ENCODE measurements at regions not wholly inside any gene's neighbourhood (a gene's known extent, or its start where the extent isn't known, plus 50 kb on each side); places are given as distances from the start of the nearest gene placed in this dataset.

DNA sequence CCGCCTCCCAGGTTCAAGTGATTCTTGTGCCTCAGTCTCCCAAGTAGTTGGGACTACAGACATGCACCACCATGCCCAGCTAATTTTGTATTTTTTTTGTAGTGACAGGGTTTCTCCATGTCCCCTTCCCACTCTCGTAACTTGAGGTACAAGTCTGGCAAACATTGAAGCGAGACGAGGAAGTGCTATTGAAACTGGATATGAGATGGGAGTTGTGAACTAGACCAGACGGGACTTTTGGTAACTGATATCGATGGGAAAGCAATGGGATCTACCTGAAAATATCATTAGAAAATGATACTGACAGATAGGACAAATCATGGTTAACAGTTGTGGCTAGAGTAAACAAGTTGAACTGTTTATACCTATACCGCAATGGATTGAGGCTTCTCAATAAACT is 95.2 kb upstream of the TRABD2B start (continued):
- TF ChIP-seq, protein P1, sequence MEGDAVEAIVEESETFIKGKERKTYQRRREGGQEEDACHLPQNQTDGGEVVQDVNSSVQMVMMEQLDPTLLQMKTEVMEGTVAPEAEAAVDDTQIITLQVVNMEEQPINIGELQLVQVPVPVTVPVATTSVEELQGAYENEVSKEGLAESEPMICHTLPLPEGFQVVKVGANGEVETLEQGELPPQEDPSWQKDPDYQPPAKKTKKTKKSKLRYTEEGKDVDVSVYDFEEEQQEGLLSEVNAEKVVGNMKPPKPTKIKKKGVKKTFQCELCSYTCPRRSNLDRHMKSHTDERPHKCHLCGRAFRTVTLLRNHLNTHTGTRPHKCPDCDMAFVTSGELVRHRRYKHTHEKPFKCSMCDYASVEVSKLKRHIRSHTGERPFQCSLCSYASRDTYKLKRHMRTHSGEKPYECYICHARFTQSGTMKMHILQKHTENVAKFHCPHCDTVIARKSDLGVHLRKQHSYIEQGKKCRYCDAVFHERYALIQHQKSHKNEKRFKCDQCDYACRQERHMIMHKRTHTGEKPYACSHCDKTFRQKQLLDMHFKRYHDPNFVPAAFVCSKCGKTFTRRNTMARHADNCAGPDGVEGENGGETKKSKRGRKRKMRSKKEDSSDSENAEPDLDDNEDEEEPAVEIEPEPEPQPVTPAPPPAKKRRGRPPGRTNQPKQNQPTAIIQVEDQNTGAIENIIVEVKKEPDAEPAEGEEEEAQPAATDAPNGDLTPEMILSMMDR (conservative IDR thresholded peaks at IDR 0.05; ENCODE audit: low read depth in 2 of 2): no peak
- TF ChIP-seq POLR2AphosphoS5 (IDR thresholded peaks at IDR 0.05; ENCODE audit: low read depth) (no peak), ZNF331 (CRISPR knock-in tag; IDR thresholded peaks at IDR 0.05; ENCODE audit: low read depth) (no peak), JUNB (IDR thresholded peaks at IDR 0.05; ENCODE audit: unreplicated experiment) (no peak), ZNF114 (CRISPR knock-in tag; IDR thresholded peaks at IDR 0.05) (no peak), NANOG (IDR thresholded peaks at IDR 0.05; ENCODE audit: borderline replicate concordance) (no peak), CREB1 (CRISPR knock-in tag; IDR thresholded peaks at IDR 0.05; ENCODE audit: low read depth) (no peak)
- TF ChIP-seq, protein P2, sequence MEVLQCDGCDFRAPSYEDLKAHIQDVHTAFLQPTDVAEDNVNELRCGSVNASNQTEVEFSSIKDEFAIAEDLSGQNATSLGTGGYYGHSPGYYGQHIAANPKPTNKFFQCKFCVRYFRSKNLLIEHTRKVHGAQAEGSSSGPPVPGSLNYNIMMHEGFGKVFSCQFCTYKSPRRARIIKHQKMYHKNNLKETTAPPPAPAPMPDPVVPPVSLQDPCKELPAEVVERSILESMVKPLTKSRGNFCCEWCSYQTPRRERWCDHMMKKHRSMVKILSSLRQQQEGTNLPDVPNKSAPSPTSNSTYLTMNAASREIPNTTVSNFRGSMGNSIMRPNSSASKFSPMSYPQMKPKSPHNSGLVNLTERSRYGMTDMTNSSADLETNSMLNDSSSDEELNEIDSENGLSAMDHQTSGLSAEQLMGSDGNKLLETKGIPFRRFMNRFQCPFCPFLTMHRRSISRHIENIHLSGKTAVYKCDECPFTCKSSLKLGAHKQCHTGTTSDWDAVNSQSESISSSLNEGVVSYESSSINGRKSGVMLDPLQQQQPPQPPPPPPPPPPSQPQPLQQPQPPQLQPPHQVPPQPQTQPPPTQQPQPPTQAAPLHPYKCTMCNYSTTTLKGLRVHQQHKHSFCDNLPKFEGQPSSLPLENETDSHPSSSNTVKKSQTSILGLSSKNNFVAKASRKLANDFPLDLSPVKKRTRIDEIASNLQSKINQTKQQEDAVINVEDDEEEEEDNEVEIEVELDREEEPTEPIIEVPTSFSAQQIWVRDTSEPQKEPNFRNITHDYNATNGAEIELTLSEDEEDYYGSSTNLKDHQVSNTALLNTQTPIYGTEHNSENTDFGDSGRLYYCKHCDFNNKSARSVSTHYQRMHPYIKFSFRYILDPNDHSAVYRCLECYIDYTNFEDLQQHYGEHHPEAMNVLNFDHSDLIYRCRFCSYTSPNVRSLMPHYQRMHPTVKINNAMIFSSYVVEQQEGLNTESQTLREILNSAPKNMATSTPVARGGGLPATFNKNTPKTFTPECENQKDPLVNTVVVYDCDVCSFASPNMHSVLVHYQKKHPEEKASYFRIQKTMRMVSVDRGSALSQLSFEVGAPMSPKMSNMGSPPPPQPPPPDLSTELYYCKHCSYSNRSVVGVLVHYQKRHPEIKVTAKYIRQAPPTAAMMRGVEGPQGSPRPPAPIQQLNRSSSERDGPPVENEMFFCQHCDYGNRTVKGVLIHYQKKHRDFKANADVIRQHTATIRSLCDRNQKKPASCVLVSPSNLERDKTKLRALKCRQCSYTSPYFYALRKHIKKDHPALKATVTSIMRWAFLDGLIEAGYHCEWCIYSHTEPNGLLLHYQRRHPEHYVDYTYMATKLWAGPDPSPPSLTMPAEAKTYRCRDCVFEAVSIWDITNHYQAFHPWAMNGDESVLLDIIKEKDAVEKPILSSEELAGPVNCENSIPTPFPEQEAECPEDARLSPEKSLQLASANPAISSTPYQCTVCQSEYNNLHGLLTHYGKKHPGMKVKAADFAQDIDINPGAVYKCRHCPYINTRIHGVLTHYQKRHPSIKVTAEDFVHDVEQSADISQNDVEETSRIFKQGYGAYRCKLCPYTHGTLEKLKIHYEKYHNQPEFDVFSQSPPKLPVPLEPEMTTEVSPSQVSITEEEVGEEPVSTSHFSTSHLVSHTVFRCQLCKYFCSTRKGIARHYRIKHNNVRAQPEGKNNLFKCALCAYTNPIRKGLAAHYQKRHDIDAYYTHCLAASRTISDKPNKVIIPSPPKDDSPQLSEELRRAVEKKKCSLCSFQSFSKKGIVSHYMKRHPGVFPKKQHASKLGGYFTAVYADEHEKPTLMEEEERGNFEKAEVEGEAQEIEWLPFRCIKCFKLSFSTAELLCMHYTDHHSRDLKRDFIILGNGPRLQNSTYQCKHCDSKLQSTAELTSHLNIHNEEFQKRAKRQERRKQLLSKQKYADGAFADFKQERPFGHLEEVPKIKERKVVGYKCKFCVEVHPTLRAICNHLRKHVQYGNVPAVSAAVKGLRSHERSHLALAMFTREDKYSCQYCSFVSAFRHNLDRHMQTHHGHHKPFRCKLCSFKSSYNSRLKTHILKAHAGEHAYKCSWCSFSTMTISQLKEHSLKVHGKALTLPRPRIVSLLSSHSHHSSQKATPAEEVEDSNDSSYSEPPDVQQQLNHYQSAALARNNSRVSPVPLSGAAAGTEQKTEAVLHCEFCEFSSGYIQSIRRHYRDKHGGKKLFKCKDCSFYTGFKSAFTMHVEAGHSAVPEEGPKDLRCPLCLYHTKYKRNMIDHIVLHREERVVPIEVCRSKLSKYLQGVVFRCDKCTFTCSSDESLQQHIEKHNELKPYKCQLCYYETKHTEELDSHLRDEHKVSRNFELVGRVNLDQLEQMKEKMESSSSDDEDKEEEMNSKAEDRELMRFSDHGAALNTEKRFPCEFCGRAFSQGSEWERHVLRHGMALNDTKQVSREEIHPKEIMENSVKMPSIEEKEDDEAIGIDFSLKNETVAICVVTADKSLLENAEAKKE (CRISPR knock-in tag; IDR thresholded peaks at IDR 0.05): no peak

DNA sequence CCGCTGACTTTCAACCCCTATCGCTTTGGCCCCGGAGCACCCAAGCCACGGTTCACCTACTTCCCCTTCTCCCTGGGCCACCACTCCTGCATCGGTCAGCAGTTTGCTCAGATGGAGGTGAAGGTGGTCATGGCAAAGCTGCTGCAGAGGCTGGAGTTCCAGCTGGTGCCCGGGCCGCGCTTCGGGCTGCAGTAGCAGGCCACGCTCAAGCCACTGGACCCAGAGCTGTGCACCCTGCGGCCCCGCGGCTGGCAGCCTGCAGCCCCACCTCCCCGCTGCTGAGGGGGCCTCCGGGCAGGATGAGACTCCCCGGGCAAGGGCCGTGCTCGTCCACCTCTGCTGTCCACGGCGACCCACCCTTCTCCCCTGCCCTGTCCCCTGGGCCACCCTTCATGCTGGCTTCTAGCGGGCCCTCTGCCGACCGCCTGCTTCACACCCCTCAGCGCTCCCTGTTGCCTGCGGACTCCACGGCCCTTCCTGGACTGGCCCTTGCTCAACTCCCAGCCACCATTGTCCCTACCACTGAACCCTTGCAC is 92.2 kb upstream of the TRABD2B start:
- H3K27me3 Mint-ChIP-seq (ENCODE audit: insufficient read depth, low read depth, poor library complexity): peaks cover 4% of the 10 kb centered on the region
- no peak overlapping the region for H3K4me2 ChIP-seq
- peaks cover 4% of the 10 kb centered on the region; the same call in 2 of the 3 replicates for H3K4me1 Mint-ChIP-seq
- no peaks in the 10 kb centered on the region for H3K36me3 Mint-ChIP-seq (ENCODE audit: low read depth)
- no peaks in the 10 kb centered on the region for H3K9me2 ChIP-seq (ENCODE audit: insufficient read depth)
- no peak overlapping the region for H3K27ac Mint-ChIP-seq
- H3K27me3 ChIP-seq (ENCODE audit: insufficient read depth): no peaks in the 10 kb centered on the region
- no peaks in the 10 kb centered on the region for H3K4me1 ChIP-seq (ENCODE audit: insufficient read depth)
- no peak for TF ChIP-seq EZH2phosphoT487 (IDR thresholded peaks at IDR 0.05; ENCODE audit: unreplicated experiment)
- TF ChIP-seq POLR2AphosphoS5 (IDR thresholded peaks at IDR 0.05; ENCODE audit: low read depth): no peak
- no peak for TF ChIP-seq CREB1 (CRISPR knock-in tag; IDR thresholded peaks at IDR 0.05; ENCODE audit: low read depth)
- TF ChIP-seq, protein P1 (conservative IDR thresholded peaks at IDR 0.05; ENCODE audit: low read depth in 2 of 2): no peak
- no peak for TF ChIP-seq ZNF114 (CRISPR knock-in tag; IDR thresholded peaks at IDR 0.05)
- H3F3A ChIP-seq (replicated peaks; ENCODE audit: low read depth): no peaks in the 10 kb centered on the region
- no peaks in the 10 kb centered on the region for H3K79me2 ChIP-seq (replicated peaks; ENCODE audit: insufficient read depth)
- H3K27ac ChIP-seq (ENCODE audit: low read depth): no peak overlapping the region
- ATAC-seq (no peak), DNase-seq (ENCODE audit: low spot score) (no peak)
- H3K4me3 ChIP-seq: no peak overlapping the region
- H3K36me3 ChIP-seq (ENCODE audit: insufficient read depth): no peaks in the 10 kb centered on the region
- H4K20me1 ChIP-seq (replicated peaks; ENCODE audit: insufficient read depth): no peaks in the 10 kb centered on the region
- no peaks in the 10 kb centered on the region for H3K9me3 Mint-ChIP-seq
- H3K4me3 Mint-ChIP-seq: no peak overlapping the region
- H2AFZ ChIP-seq: no peak overlapping the region
